ENCODE measurements at regions not wholly inside any gene's neighbourhood (a gene's known extent, or its start where the extent isn't known, plus 50 kb on each side); places are given as distances from the start of the nearest gene placed in this dataset.

DNA sequence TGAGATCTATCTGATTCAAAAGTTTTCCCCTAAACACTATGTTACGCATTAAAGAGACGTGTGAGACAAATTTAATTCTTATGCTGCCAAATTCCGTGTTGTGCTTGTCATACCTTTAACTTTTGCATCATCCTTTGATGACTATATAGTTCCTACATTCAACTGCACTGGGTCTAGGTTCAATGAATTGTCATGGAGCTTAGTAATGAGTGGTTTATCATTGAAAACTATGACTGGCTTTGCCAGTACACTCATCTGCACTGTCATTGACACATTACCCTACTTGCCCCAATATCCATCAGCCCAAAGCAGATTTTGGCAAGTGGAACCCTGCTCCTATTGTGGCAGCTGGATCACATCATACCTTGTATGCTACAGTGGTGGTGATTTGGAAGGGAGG is 882.9 kb upstream of the SLIT2 start:
- no peak for TF ChIP-seq TAF1 (IDR thresholded peaks at IDR 0.05; ENCODE audit: borderline replicate concordance, low read depth, low read length)
- TF ChIP-seq POLR2A (IDR thresholded peaks at IDR 0.05; ENCODE audit: low read depth, low read length), result no peak
- no peak for TF ChIP-seq POLR2AphosphoS5 (IDR thresholded peaks at IDR 0.05; ENCODE audit: low read depth, low read length)
